ENCODE measurements at regions not wholly inside any gene's neighbourhood (a gene's known extent, or its start where the extent isn't known, plus 50 kb on each side); places are given as distances from the start of the nearest gene placed in this dataset.
"Not testable (repeated sequence)": the region's sequence is repeated elsewhere in the genome, so short reads cannot be mapped to it uniquely, and the experiment has no call there.

GRCh38 chr9:42378418-42378815, 195.0 kb downstream of the SPATA31A6 start:
- DNase-seq: no peak

DNA sequence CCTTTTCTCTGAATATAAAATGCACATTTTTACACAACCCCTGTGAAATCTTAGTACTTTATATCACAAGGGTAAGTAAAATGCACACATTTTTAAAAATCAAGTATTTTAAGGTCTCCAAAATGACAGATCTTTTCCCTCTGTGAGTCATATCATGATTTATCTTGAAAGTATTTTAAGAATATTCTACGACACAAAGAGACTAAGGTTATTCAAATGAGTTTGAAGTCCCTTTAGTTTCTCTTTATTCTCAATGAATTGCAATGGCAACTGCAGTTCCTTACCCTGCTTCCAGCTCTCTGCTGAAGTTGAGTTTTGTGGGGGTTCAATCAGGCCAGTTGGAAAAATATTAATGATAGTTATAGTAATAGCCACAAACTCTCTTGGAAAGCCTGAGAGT, 196.1 kb downstream of the SPATA31A6 start:
- not testable (repeated sequence) for DNase-seq

- DNase-seq: not testable (repeated sequence)
These were observed 201.1 kb downstream of the SPATA31A6 start for GRCh38 chr9:42384585-42384984.

DNA sequence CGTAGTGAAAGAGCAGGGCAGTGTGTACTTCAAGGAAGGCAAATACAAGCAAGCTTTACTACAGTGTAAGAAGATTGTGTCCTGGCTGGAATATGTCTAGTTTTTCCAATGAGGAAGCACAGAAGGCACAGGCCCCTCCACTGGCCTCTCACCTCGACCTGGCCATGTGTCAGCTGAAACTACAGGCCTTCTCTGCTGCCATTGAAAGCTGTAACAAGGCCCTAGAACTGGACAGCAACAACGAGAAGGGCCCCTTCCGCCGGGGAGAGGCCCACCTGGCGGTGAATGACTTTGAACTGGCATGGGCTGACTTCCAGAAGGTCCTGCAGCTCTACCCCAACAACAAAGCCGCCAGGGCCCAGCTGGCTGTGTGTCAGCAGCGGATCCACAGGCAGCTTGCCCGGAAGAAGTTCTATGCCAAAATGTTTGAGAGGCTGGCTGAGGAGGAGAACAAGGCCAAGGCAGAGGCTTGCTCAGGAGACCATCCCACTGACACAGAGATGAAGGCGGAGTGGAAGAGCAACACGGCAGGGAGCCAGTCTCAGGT, 202.2 kb downstream of the SPATA31A6 start:
- DNase-seq: not testable (repeated sequence)

GRCh38 chr9:42386477-42386876, 203.0 kb downstream of the SPATA31A6 start:
- DNase-seq: no peak

- no peak for DNase-seq
These were observed 204.8 kb downstream of the SPATA31A6 start for GRCh38 chr9:42388146-42388690.

GRCh38 chr9:42388846-42389245, 205.4 kb downstream of the SPATA31A6 start:
- no peak for DNase-seq

- not testable (repeated sequence) for DNase-seq
These were observed 209.5 kb downstream of the SPATA31A6 start for GRCh38 chr9:42392773-42393455.

DNA sequence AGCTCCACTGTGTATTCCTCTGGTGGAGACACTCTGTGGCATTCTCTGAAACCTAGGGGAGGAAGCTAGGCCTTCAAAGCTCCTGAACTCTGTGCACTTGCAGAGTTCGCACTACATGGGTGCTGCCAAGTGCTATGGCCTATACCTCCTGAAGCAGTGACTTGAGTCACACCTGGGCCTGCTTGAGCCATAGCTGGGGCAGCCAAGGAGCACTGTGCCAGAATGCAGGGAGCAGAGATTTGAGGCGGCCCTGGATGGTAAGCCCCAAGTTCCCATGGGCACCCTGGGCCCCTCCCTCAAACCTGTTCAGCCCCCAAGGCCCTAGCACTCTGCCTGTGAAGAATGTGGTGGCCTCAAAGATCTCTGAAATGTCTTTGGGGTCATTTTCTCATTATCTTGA, 212.9 kb downstream of the SPATA31A6 start:
- no peak for DNase-seq

GRCh38 chr9:42397336-42397735, 213.9 kb downstream of the SPATA31A6 start:
- DNase-seq: not testable (repeated sequence)

DNA sequence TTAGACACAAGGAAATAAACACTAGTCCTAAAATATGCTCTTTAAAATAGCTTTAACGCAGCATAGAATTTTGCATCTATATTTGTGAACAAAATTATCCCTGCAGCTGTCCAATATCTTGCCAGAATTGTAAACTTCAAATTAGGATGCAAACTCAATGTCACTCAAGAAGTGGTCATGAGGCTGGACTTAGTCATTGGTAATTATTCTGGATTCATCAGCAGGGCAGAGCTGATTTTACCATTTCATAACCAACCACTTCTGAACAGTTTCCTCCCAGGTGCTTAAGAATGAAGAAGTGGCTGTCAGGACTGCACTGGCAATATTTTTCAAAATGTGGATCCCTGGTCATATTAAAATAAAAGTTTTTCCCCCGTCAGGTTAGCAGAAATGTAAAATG, 219.5 kb downstream of the SPATA31A6 start:
- DNase-seq: not testable (repeated sequence)

GRCh38 chr9:42409581-42409980, 226.1 kb downstream of the SPATA31A6 start:
- not testable (repeated sequence) for DNase-seq

DNA sequence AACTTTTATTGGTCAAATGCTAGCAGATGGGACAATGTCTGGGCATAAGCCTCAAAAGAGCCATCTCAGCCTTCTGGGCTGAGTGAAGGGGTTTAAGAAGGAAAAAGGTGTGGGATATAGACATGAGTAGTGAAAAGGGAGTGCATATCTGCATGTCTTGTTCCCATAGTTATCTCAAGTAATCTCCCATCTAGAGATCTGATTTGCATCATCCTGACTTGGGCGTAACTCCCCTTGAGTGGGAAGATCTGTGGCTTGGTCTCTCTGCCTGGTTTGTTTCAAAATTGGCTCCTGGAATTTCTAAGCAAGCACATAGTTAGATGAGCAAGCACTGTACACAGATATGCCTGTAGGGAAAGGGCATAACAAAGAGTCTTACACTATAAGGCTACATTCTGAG, 228.9 kb downstream of the SPATA31A6 start:
- not testable (repeated sequence) for DNase-seq

GRCh38 chr9:42414865-42415264, 231.4 kb downstream of the SPATA31A6 start:
- DNase-seq: not testable (repeated sequence)

DNA sequence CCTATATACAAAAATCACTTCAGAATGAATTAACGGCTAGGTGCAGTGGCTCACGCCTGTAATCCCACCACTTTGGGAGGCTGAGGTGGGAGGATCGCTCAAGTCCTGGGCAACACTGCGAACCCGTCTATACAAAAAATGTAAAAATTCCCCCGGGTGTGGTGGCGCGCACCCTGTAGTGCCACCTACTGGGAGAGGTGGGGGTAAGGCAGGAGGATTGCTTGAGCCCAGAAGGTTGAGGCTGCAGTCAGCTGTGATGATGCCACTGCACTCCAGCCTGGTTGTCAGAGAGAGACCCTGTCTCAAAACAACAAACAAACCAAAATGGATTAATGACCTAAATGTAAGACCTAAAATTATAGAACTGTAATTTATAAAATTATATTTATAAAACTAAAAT, 236.2 kb downstream of the SPATA31A6 start:
- DNase-seq: not testable (repeated sequence)

DNA sequence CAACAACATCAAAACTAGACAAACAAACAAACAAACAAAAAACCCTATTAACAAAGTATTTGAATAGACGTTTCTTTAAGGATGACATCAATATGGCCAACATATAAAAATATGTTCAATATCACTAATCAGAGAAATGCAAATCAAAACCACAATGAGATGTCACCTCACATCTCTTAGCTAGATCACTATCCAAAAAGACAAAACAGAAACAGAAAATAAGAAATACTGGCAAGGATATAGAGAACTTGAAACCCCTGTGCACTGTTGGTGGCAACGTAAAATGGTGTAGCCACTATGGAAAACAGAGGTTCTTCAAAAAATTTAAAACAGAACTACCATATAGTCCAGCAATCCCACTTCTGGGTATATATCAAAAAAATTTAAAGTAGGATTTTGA, 236.9 kb downstream of the SPATA31A6 start:
- not testable (repeated sequence) for DNase-seq

- DNase-seq: not testable (repeated sequence)
These were observed 238.2 kb downstream of the SPATA31A6 start for GRCh38 chr9:42421630-42422029.

DNA sequence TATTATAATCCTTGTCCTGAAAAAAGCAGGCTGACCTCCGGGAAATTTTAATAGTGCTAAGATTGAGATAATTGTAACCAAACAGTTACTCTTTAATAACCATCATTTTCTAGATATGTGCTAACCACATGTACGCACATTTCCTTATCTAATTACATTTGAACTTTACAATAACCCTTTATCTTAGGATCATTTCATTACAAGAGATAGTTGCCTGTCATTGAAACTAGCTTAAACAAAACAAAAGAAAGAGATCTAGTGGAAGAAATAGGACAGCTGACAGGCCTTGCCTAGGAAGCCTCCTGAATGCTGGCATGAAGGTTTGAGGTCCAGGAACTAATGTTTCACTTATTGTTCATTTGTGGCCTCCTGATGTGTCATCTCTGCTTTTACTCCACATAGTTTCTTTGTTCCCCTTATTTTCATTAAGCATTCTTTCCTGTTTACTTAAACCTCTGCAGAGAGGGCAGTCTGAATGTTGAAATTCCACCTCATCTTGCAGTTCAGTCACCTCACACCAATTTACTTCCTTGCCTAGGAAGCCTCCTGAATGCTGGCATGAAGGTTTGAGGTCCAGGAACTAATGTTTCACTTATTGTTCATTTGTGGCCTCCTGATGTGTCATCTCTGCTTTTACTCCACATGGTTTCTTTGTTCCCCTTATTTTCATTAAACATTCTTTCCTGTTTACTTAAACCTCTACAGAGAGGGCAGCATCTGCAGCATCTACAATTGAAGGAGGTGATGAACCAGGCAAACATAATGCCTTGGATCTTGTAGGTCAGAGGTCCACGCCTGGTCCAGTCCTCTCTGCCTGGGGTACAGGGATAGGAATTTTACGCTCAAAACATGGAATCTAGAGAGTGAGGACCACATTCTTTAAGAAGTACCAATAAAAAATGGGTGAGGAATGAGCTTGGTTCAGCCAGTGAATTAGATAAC, 247.5 kb downstream of the SPATA31A6 start:
- DNase-seq: not testable (repeated sequence)

DNA sequence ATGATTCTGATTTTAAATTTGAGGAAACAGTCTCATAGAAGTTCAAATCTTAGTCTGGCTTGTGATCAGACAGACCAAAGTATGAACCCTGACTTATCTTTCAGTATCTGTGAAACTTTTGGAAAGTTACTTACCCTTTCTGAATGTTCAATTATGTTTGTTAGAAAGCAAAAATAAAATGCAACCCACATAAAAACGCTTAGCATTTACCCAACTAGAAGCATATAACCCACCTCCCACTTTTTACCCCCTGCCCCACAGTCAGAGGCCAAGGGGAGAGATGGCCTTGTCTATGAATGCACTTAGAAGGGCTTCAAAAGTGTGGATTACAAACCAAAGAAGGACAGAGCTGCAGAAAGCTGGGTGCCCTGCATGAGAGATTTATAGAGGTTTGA, 248.2 kb downstream of the SPATA31A6 start:
- DNase-seq: not testable (repeated sequence)

DNA sequence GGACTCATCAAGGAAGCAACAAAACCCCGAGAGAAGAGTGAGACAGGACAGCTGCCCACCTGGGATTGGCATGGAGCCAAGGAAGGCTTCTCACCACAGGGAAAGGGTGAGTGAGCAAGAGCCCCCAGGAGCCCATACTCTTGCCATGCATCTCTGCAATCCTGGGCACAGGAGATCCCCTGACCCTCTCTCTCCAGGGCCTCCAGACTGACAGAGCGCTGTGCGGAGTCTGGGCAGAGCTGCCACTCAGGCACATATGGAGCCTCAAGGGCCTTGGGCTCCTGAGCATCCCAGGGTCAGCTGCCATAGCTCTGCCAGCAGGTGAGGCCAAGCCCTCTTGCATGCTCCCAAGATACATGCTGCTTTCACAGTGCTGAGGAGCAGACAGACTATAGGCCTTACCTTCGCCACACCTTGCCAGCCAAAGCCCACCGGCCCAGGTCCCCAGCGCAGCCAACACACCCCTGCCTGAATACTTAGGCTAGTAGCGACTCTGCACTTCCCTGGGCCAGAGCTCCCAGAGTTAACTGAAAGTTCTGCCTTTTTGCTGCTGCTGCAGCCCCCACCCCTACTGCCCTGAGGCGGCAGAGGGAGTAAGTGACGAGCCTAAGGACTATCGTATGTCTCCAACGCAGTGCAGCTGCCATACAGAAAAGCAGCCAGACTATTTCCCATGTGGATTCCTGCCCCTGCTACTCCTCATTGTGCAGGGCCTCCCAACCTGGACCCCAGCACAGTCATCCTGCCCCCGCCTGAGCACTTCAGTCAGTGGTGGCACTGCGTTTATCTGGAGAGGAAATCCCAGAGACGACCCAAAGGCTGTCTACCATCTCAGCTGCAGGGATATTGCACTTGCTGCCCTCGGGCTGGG, 251.6 kb downstream of the SPATA31A6 start:
- peak; percentile 6 to 29 for DNase-seq

DNA sequence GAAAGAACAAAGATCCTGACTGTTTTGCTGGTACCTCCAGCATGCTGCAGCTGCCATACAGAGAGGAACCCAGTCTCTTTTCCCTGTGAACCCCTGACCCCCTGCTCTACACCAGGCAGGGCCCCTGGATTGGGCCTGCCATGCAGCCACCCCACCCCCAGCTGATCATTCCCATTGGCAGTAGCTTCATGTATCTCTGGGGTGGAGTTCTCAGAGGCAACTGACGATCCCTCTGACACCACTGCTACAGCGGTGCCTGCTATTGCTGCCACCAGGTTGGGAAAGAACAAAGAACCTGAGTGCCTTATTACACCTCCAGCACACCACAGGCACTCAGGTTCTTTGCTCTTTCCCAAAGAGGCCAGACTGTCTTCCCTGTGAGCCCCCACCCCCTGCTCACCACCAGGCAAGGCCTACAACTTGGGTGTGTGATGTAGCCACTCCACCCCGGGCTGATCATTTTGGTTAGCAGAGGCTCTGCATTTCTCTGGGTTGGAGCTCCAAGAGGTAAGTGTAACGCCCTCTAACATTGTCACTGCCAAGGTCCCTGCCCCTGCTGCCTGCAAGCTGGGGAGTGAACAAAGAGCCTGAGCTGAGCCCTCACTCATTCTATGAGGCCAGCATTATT, 252.4 kb downstream of the SPATA31A6 start:
- not testable (repeated sequence) for DNase-seq

Data from NCI-H524 (cell line).